Pulmonary artery endothelial cell (primary cell): ENCODE measurements at regions not wholly inside any gene's neighbourhood (a gene's known extent, or its start where the extent isn't known, plus 50 kb on each side); places are given as distances from the start of the nearest gene placed in this dataset.
"Not testable (repeated sequence)": the region's sequence is repeated elsewhere in the genome, so short reads cannot be mapped to it uniquely, and the experiment has no call there.

Experiments used
- DNase-seq: peaks from one replicate; pipeline ENCODE4 v3.0.0-alpha.2; 2011; ENCODE audit warnings: low read depth, low spot score

GRCh38 chr14:43198465-43198864 lies 1308.6 kb downstream of the FSCB start:
- no peak for DNase-seq

GRCh38 chr14:43184540-43184939 lies 1322.5 kb downstream of the FSCB start:
- no peak for DNase-seq

GRCh38 chr14:43183916-43184315 lies 1323.2 kb downstream of the FSCB start:
- DNase-seq: no peak

GRCh38 chr14:43175896-43176295 lies 1331.2 kb downstream of the FSCB start:
- no peak for DNase-seq

- DNase-seq: no peak
Observed at GRCh38 chr14:43172899-43173548, 1334.1 kb downstream of the FSCB start.

GRCh38 chr14:43169722-43170121 lies 1337.4 kb downstream of the FSCB start:
- no peak for DNase-seq

- DNase-seq: no peak
Observed at GRCh38 chr14:43168371-43168925, 1338.6 kb downstream of the FSCB start.

- DNase-seq: no peak
Observed at GRCh38 chr14:43166163-43166562, 1340.9 kb downstream of the FSCB start.

- DNase-seq: no peak
Observed at GRCh38 chr14:43165651-43166050, 1341.4 kb downstream of the FSCB start.

- DNase-seq: no peak
Observed at GRCh38 chr14:43161477-43161876, 1345.6 kb downstream of the FSCB start.

- DNase-seq: no peak
Observed at GRCh38 chr14:43157661-43158060, 1349.4 kb downstream of the FSCB start.

- no peak for DNase-seq
Observed at GRCh38 chr14:43155924-43156323, 1351.2 kb downstream of the FSCB start.

GRCh38 chr14:43155258-43155657 lies 1351.8 kb downstream of the FSCB start:
- DNase-seq: no peak

- no peak for DNase-seq
Observed at GRCh38 chr14:43147485-43147884, 1359.6 kb downstream of the FSCB start.

- DNase-seq: no peak
Observed at GRCh38 chr14:43145361-43145760, 1361.7 kb downstream of the FSCB start.

GRCh38 chr14:43143106-43143505 lies 1364.0 kb downstream of the FSCB start:
- no peak for DNase-seq

GRCh38 chr14:43141636-43142191 lies 1365.4 kb downstream of the FSCB start:
- DNase-seq: no peak

- DNase-seq: no peak
Observed at GRCh38 chr14:43140453-43140852, 1366.6 kb downstream of the FSCB start.

GRCh38 chr14:43135877-43136411 lies 1371.1 kb downstream of the FSCB start:
- no peak for DNase-seq

GRCh38 chr14:43132441-43132840 lies 1374.6 kb downstream of the FSCB start:
- no peak for DNase-seq

- not testable (repeated sequence) for DNase-seq
Observed at GRCh38 chr14:43128429-43128828, 1378.7 kb downstream of the FSCB start.

- DNase-seq: not testable (repeated sequence)
Observed at GRCh38 chr14:43127874-43128273, 1379.2 kb downstream of the FSCB start.

- no peak for DNase-seq
Observed at GRCh38 chr14:43123544-43123943, 1383.5 kb downstream of the FSCB start.
